GM18511 (cell line): ENCODE measurements at regions not wholly inside any gene's neighbourhood (a gene's known extent, or its start where the extent isn't known, plus 50 kb on each side); places are given as distances from the start of the nearest gene placed in this dataset.

Experiments used
- ATAC-seq: cut with Tn5 transposase; IDR thresholded peaks from one replicate; pipeline ENCODE4 v1.9.1; 2021; ENCODE audit warnings: mild to moderate bottlenecking, moderate library complexity; ENCODE audit not compliant: unreplicated experiment

DNA sequence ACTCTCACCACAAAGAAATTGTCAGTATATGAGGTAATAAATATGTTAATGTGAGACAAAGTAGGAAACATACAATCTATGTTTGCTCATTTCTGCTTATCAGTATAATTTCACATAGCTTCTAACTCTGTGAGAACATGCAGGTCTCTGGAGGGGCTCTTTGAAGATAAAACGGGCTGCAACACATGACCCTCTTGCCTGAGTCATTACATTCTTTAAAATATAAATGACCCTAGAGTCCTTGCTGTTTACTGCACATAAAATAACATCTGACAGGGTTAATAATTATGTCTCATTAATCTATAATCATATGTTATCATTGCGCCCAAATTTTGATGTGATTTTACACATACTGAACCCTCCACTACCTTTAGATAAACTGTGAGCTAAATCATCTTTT lies 681.5 kb downstream of the ARAP2 start:
- no peak for ATAC-seq

DNA sequence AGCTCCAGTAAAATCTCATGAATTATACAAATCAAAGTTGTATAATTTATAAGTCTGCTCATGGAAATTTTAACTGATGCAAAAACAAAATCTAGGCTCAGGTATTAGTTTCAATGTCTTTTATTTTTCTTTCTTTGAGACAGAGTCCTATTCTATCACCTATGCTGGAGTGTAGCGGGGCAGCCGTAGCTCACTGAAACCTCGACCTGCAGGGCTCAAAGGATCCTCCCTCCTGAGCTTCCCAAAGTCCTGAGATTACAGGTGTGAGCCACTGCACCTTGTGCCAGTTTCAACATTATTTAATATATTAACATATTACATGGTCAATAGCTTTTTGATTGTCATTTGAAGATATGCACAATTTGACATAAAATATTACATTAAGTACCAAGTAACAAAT lies 678.7 kb downstream of the ARAP2 start:
- no peak for ATAC-seq

DNA sequence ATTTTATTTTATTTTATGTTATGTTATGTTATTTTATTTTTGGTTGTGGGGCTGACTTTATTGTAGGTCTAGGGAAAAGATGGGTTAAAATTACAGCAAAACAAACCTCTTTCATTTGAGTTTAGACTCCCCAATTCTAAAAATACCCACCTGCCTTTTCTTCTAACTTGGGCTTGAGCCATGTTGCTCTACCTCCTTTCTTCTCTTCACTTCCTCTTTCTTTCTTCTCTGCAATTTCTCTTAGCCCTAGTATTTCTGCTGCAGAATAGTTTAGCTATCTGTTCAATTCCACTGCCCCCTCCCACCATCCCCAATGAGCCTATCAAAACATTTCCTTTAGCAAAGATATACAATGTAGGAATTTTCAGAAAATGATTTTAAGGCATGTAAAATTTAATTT lies 653.3 kb downstream of the ARAP2 start:
- ATAC-seq, result no peak

DNA sequence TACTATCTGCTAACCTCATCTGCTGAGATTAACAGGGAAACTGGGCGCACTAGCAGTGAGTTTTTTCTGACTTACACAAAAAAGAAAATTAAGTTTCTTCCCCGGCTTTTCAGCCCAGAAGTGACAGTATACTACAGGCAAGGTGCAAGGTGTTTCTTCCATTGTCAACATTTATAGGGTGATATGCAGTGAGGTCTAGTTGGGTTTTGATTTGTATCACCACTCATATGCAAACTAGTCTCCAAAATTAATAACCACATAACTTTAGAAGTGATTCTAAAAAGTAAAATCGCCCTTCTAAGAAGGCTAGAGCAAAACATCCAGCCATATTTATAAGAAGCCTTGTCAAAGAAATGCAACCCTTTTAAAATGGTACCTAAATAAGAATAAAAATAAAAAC lies 640.1 kb downstream of the ARAP2 start:
- ATAC-seq, result peak; percentile 70

DNA sequence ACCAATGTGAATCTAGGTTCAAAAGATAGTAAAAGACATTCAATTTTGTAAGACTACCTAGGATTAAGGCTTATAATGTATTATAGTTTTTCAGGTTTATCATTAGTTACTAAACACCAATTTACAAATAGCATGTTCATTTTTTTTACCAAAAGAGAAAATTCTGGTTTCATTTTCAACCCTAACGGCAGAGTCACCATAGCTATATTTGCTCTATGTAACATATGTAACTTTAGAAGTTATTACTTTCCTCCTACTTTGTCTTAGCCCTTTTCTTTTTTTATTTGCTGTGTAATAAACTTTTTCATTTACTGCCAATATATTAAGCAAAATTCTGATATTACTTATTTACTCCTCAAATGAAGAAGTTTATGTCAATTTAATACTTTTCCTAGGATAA lies 639.6 kb downstream of the ARAP2 start:
- peak; percentile 50 for ATAC-seq

DNA sequence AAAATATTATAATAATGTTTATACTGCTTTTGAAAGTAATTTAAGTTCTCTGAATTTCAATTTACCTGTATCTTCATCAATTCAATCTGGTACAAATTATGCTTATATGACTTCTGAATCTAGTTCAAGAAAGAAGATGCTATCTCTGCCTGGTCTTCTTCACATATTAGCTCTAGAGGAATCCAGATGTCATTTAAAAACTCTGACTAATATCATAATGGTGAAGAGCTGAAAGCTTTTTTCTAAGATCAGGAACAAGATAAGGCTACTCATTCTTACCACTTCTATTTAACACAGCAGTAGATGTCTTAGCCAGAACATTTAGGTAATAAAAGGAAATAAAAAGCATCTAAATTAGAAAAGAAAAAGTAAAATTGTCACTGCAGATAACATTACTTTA lies 636.1 kb downstream of the ARAP2 start:
- ATAC-seq, result no peak

DNA sequence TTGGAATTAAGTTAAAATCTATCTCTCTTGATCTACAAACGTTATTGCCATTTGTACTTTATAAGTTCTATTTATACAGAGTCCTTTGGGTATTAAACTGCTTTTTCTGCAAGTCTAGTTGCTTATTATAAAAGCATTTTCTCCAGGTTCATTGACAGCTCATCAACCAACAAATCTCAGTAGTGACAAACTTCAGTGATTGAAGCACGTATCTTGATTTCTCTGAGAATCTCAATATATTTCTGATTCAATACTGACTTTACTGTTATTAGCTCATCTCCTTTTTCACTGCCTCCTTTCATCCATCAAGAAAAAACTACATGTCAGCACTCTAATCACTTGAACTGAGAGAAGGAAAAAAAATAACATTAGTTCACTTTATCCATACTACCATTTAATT lies 630.2 kb downstream of the ARAP2 start:
- no peak for ATAC-seq

DNA sequence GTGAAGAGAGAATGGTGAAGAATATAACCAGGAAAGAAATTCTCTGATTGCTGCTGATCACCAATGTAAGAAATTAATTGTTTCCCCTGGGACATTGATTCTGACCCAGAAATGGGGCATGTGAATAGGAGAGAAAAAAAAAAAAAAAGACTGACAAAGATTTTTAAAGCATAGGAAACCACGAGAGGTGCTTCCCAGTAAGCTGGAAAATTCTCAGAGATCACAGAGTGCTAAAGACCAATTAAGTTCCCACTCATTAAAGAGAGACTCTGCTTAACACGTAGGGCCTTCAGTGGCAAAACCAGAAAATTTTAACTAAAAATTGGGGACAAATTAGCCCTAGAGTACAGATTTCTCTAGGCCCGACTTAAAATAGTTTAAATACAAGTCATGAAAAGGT lies 604.4 kb downstream of the ARAP2 start:
- ATAC-seq, result no peak

DNA sequence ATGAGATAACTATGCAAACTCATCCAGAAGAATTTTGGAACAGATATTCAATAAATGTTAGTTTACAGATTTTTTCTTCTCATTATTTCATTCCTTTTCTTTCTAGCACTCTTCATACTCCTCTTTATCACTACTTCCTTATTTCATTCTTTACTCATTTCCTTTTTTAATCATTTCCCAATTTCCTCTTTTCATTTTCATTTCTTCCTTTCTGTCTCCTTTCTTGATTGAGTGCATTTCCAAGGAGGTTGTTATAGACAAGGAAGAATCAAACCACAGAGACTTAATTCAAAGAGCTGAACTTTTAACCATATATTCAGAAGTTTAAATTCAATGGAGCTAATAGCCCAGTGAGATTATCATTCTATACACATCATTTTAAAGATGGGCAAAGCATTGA lies 600.7 kb downstream of the ARAP2 start:
- ATAC-seq, result no peak

DNA sequence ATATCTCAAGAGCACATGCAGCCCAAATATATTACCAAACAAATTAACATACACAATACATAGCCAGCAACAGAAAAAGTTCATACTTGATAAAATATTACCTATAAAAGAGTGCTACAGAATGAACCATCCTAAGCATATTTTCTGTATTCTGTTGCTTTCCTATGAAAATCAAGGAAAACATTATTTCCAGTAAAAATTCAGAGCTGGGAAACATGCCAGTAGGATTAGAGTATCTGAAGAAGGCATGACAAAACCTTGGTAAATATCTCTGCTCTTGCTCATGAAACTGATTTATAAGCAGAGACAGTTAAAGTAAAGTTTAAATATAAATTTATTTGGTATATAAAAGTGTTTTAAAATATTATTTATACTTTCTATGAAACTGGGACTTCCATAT lies 599.7 kb downstream of the ARAP2 start:
- no peak for ATAC-seq

DNA sequence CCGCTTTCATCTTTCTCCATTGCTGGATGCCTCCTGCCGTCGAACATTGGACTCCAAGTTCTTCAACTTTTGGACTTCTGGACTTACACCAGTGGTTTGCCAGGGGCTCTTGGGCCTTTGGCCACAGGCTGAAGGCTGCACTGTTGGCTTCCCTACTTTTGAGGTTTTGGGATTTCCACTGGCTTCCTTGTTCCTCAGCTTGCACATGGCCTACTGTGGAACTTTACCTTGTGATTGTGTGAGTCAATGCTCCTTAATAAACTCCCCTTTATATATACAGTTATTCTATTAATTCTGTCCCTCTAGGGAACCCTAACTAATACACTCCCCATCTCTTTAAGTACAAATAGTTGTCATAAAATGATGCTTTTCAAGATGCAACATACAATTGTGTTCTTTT lies 595.3 kb downstream of the ARAP2 start:
- no peak for ATAC-seq

DNA sequence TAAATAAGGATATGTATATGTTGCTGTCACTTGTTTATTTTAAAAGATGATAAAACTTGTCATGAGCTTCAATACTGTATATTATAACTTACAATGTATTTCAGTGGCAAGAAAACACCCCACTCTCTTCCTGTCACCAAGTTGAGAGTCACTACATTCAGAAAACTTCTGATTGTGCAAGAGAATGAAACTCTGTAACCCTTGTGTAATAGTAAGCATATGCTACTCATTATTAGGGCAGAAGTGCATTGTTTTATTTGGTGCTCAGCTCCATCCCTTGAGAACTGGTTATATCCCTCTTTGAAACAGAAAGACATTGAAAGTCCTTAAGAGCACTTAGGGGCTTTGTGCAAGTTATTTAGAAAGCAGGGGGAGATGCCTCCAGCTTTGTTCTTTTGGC lies 594.5 kb downstream of the ARAP2 start:
- ATAC-seq, result no peak

DNA sequence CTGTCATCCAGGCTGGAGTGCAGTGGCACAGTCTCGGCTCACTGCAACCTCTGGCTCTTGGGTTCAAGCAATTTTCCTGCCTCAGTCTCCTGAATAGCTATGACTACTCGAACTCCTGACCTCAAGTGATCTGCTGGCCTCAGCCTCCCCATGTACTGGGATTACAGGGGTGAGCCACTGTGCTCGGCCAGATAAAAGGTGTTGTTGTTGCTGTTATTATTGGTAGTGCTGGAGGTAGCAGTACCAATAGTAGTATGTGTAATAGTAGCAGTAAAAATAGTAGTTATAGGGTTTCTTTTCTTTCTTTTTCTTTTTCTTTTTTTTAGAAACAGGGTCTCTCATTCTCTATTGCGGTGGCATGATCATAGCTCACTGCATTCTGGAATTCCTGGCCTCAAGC lies 592.1 kb downstream of the ARAP2 start:
- no peak for ATAC-seq

DNA sequence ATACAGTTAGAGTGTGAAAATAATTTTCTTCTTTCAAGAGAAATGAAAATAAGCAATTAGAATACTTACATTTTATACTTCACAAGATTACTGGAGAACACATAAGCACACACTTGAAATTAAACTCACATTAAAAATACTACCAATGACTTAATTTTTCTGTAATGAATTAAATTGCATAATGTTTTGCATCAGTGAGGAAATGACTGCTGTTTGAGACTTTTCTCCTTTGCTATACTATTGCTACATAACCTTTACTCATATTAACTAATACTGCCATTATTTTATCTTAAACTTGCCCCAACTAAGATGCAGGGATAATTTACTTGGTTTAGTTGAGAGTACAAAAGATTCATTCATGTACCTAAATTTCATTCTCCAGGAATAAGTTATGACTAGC lies 590.9 kb downstream of the ARAP2 start:
- ATAC-seq, result no peak

DNA sequence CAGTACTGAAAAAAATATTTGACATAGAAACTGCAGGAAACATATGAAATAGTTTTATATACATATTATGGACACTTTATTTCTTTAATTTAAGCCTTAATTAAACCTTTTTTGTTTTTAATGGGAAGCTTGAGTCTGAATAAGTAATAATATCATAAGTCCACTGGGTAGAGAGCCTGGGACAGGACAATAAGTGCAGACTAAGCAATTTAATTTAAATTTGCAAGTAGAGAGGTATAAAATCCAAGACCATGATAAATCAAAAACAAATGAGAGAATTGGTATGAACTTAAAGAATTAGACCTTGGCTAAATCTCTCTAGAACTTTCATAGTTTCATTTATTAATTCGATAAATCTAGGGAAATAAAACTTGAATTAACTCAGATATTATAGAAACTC lies 571.2 kb downstream of the ARAP2 start:
- ATAC-seq, result no peak

DNA sequence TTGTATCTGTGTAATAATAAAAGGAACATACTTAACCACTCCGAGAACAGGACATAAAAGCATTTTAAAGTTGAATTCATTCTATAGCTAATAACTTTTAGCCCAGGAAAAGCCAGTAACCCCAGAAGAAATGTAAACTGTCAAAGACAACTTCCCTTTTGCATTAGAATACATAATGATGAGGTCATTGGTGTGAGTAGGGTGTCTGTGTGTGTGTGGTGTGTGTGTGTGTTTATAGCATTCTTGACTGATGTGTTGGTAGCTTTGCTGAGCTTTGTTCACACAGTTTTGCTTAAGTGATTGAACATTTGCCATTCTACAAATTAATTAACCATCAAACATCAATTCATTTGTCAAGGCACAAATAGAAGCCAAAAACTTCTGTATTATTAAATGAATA lies 559.6 kb downstream of the ARAP2 start:
- no peak for ATAC-seq

DNA sequence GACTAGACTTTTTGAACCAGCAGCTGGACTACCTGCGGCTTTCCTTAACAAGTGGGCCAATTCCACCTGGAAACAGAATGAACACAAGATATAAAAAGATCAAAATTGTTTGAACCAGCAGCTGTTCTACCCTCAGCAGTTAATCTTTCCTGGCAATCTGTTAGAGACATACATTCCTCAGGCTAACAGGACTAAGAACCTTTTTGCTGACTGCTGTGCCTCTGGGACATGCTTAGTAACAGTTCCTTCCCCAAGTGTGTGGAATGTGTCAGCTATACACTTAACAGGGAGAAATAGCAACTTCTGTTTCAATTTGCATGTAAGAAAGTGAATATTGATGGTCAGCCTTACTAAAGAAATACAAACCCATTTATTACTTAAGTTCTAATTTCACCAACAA lies 554.4 kb downstream of the ARAP2 start:
- ATAC-seq, result no peak

DNA sequence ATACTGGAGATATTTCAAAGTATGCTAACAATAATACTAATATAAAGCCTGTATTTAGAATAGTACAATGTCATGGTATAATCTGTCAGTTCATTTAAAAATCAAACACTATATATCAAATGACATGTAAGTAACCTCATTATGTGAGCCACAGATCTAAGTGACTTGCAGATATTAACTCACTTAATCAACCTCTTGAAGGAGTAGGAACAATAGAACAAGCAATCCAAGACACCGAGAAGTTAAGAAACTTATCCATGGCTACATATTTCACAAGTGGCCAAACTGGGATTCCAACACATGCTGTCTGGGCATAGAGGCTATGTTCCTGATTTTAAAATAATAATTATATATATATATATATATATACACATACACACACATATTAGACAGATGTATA lies 554.0 kb downstream of the ARAP2 start:
- ATAC-seq, result no peak

DNA sequence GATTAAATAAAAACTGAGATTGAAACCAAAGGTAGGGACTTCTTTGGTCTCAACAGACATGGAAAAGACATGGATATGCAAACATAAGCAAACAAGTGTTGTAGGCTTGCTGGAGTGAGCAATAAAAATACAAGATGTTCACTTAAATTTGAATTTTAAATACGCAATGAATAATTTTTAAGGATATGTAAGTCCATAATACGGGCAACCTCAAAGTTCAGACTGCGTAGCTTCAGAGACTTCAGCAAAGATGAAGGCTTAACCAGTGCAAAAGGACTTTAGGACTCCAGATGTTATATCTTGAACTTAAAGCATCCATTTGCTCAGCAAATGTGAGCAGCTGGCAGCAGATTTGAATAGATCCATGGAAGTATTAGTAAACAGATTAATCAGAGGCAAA lies 549.3 kb downstream of the ARAP2 start:
- ATAC-seq, result no peak

DNA sequence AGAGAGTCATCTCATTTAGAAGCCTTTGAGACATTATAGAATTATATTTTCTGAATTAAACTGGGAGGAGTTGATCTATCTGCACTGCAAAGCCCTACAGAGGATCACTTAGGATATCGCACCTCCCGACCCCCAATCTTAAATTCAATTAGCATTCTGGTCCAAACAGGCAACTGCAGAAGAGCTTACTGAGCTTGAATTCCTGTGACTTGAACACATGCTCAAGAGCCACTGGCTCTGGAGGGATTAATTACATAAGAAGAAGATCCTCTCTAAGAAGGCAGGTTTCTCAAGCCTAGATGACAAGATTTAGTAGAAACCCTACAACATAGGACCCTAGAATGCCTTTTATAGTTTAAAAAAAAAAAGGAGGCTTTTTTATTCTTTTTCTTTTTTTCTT lies 548.9 kb downstream of the ARAP2 start:
- ATAC-seq, result no peak

DNA sequence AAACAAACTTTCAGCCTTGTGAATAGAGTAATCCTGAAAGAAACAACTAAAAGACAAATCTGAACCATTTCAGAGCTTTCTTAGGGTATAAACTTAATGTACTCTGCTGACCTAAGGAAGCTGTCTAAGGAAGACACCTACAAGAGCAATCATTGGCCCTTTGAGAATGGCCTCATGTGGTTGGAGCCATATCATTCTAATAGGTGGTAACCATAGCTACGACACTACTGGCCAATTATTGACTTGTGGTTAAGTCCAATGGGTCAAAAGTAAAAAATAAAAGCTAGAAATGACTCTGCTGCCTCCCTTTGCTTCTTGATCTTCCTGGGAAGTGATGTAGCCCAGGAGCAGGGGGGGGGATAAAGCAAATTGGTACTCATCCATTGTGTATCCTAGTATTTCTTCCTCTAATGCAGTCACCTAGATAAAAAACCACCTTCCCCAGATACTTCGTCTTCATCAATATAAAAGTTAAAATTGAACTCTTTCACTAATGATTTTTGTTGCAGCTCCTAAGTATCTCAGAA lies 547.0 kb downstream of the ARAP2 start:
- peak; percentile 91 for ATAC-seq

DNA sequence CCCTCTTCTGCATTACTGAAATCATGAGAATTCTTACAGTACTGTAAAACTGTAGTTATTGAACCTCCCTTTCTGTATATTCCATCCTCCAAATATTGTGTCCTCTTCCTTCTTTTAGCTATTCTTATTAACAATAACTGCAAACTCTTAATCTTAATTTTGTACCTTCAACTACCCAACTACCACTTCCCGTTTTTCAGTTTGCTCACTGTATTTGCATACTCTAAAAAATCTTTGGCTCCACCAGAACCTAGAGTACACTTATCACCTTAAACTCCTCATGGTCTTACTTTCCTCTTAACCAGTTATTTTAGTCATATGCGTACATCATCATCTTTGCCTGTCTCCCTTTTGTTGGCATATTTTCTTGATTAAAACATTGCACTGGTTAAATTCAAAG lies 543.7 kb downstream of the ARAP2 start:
- no peak for ATAC-seq

DNA sequence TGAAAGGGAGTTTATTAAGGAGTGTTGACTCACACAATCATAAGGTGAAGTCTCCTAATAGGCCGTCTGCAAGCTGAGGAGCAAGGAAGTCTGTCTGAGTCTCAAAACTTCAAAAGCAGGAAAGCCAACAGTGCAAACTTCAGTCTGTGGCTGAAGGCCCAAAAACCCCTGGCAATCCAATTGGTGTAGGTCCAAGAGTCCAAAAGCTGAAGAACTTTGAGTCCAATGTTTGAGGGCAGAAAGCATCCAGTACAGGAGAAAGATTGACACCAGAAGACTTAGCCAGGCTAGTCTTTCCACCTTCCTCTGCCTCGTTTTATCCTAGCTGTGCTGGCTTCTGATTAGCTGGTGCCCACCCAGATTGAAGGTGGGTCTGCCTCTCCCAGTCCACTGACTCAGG lies 535.2 kb downstream of the ARAP2 start:
- no peak for ATAC-seq

DNA sequence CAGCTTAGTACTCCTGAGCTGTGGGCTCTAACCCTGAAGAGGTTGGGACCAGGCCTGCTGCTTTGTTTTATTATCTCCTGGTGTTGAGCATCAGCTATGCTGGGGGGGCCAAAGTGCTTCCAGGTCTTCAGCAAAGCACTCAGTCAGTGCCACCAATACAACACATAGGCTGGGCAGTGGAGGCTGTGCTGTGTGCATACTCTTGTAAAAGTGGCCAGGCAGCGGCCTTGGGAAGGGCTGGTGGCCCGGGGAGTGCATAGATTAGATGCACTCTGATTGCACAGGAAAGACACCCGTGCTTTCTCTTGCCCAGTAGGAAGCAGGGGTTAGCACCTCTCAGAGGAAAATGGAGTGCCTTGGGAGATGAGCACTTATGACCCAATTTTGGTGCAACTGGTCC lies 534.0 kb downstream of the ARAP2 start:
- ATAC-seq, result no peak
